SK-N-SH treated with all-trans-retinoic acid at 6 μM for 48 hours (cell line): ENCODE measurements at regions not wholly inside any gene's neighbourhood (a gene's known extent, or its start where the extent isn't known, plus 50 kb on each side); places are given as distances from the start of the nearest gene placed in this dataset.

Experiments
- CREB5 ChIP-seq: fragments of 250-450 bp; sonication (Bioruptor Pico); IDR thresholded peaks from 2 replicates; pipeline ENCODE4 v1.5.1; 2020; ENCODE audit warnings: low read depth, mild to moderate bottlenecking, moderate library complexity
- CSRNP3 ChIP-seq: fragments of 250-450 bp; sonication (Bioruptor Pico); IDR thresholded peaks from 2 replicates; pipeline ENCODE4 v1.5.1; 2021; ENCODE audit warnings: mild to moderate bottlenecking, moderate library complexity
- ISL1 ChIP-seq: fragments of 250-450 bp; sonication (Bioruptor Pico); IDR thresholded peaks from 2 replicates; pipeline ENCODE4 v2.1.2; 2022; ENCODE audit warnings: mild to moderate bottlenecking, moderate library complexity
- POU6F1 ChIP-seq: fragments of 250-450 bp; sonication (Bioruptor Pico); IDR thresholded peaks from 2 replicates; pipeline ENCODE4 v1.8.0; 2021; ENCODE audit warnings: low read depth, mild to moderate bottlenecking, moderate library complexity, borderline replicate concordance
- ZC3H10 ChIP-seq: fragments of 250-450 bp; sonication (Bioruptor Pico); IDR thresholded peaks from 2 replicates; pipeline ENCODE4 v1.5.1; 2021; ENCODE audit warnings: mild to moderate bottlenecking, moderate library complexity
- ZFP3 ChIP-seq: fragments of 250-450 bp; sonication (Bioruptor Pico); IDR thresholded peaks from 2 replicates; pipeline ENCODE4 v1.5.0; 2020; ENCODE audit warnings: mild to moderate bottlenecking, moderate library complexity
- ZNF565 ChIP-seq: fragments of 450-650 bp; formaldehyde crosslinking; conservative IDR thresholded peaks from 2 replicates; pipeline ENCODE4 v1.5.0; 2020; ENCODE audit warnings: low read depth, mild to moderate bottlenecking, moderate library complexity
- ZNF8 ChIP-seq: fragments of 450-650 bp; formaldehyde crosslinking; IDR thresholded peaks from 2 replicates; pipeline ENCODE4 v1.5.0; 2020; ENCODE audit warnings: mild to moderate bottlenecking, moderate library complexity

GRCh38 chr1:104380003-104380402 lies 630.3 kb downstream of the AMY1C start:
- TF ChIP-seq CREB5 (CRISPR knock-in tag): no peak
- no peak for TF ChIP-seq ZC3H10 (CRISPR knock-in tag)
- no peak for TF ChIP-seq CSRNP3
- TF ChIP-seq ZFP3: no peak
- TF ChIP-seq ISL1 (CRISPR knock-in tag): no peak
- no peak for TF ChIP-seq POU6F1 (CRISPR knock-in tag)
- no peak for TF ChIP-seq ZNF8 (CRISPR knock-in tag)
- no peak for TF ChIP-seq ZNF565 (CRISPR knock-in tag)
